ENCODE measurements at regions not wholly inside any gene's neighbourhood (a gene's known extent, or its start where the extent isn't known, plus 50 kb on each side); places are given as distances from the start of the nearest gene placed in this dataset.

- H3K4me1 ChIP-seq = no peaks in the 10 kb centered on the region
- ATAC-seq = no peak
- H3K4me2 ChIP-seq = no peak overlapping the region
- H3K9me3 ChIP-seq = no peaks in the 10 kb centered on the region
- WGBS (ENCODE audit: missing lambda C conversion rate) = 2% methylated on average over 2 of the region's 2 CpGs
- FAIRE-seq = no peak
- ChIA-PET POLR2A (no interaction called here), CTCF (no interaction called here)
- no peak for DNase-seq (ENCODE audit: low read depth in 1 of 2, low spot score in 1 of 2)
- no peak overlapping the region for H3K27ac ChIP-seq
- TF ChIP-seq FOSL2 (IDR thresholded peaks at IDR 0.05) (no peak), FOSL2 (CRISPR knock-in tag; IDR thresholded peaks at IDR 0.05) (no peak), JUN (IDR thresholded peaks at IDR 0.05) (no peak), NR3C1 (IDR thresholded peaks at IDR 0.05) (no peak), HEYL (CRISPR knock-in tag; IDR thresholded peaks at IDR 0.05) (no peak), MYC (IDR thresholded peaks at IDR 0.05; ENCODE audit: borderline replicate concordance, low read length) (no peak), HOXA7 (CRISPR knock-in tag; IDR thresholded peaks at IDR 0.05) (no peak), CEBPB (IDR thresholded peaks at IDR 0.05) (no peak), RFX5 (IDR thresholded peaks at IDR 0.05) (no peak), RNF2 (IDR thresholded peaks at IDR 0.05; ENCODE audit: borderline replicate concordance, low read depth) (no peak), E2F6 (IDR thresholded peaks at IDR 0.05; ENCODE audit: borderline replicate concordance, low read depth) (no peak), ESRRA (IDR thresholded peaks at IDR 0.05; ENCODE audit: borderline replicate concordance, low read length) (no peak), ZSCAN20 (CRISPR knock-in tag; IDR thresholded peaks at IDR 0.05) (no peak), SMC3 (IDR thresholded peaks at IDR 0.05) (no peak), NFE2L2 (conservative IDR thresholded peaks at IDR 0.05; ENCODE audit: low read length) (no peak), GATA3 (IDR thresholded peaks at IDR 0.05; ENCODE audit: borderline replicate concordance) (no peak), POLR2A (IDR thresholded peaks at IDR 0.05; ENCODE audit: low read length) (no peak)
- TF ChIP-seq, protein P1, sequence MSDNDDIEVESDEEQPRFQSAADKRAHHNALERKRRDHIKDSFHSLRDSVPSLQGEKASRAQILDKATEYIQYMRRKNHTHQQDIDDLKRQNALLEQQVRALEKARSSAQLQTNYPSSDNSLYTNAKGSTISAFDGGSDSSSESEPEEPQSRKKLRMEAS (IDR thresholded peaks at IDR 0.05) = no peak
- TF ChIP-seq, protein P2, sequence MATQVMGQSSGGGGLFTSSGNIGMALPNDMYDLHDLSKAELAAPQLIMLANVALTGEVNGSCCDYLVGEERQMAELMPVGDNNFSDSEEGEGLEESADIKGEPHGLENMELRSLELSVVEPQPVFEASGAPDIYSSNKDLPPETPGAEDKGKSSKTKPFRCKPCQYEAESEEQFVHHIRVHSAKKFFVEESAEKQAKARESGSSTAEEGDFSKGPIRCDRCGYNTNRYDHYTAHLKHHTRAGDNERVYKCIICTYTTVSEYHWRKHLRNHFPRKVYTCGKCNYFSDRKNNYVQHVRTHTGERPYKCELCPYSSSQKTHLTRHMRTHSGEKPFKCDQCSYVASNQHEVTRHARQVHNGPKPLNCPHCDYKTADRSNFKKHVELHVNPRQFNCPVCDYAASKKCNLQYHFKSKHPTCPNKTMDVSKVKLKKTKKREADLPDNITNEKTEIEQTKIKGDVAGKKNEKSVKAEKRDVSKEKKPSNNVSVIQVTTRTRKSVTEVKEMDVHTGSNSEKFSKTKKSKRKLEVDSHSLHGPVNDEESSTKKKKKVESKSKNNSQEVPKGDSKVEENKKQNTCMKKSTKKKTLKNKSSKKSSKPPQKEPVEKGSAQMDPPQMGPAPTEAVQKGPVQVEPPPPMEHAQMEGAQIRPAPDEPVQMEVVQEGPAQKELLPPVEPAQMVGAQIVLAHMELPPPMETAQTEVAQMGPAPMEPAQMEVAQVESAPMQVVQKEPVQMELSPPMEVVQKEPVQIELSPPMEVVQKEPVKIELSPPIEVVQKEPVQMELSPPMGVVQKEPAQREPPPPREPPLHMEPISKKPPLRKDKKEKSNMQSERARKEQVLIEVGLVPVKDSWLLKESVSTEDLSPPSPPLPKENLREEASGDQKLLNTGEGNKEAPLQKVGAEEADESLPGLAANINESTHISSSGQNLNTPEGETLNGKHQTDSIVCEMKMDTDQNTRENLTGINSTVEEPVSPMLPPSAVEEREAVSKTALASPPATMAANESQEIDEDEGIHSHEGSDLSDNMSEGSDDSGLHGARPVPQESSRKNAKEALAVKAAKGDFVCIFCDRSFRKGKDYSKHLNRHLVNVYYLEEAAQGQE (IDR thresholded peaks at IDR 0.05) = no peak
- TF ChIP-seq, protein P3, sequence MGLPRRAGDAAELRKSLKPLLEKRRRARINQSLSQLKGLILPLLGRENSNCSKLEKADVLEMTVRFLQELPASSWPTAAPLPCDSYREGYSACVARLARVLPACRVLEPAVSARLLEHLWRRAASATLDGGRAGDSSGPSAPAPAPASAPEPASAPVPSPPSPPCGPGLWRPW (IDR thresholded peaks at IDR 0.05) = no peak
- H3K4me3 ChIP-seq = no peak overlapping the region
Observed at GRCh38 chr9:117470902-117471301, 56.0 kb upstream of the ASTN2 start.

- no peak overlapping the region for H3K4me2 ChIP-seq
- no peak for FAIRE-seq
- TF ChIP-seq PHF8 (IDR thresholded peaks at IDR 0.05; ENCODE audit: borderline replicate concordance, low read depth) (no peak), RARB (CRISPR knock-in tag; IDR thresholded peaks at IDR 0.05) (no peak), RAD21 (conservative IDR thresholded peaks at IDR 0.05 in 1 of 2, IDR thresholded peaks at IDR 0.05 in 1 of 2) (no peak), CBX8 (IDR thresholded peaks at IDR 0.05) (no peak), PBX3 (IDR thresholded peaks at IDR 0.05) (no peak), TP53 (CRISPR knock-in tag; IDR thresholded peaks at IDR 0.05) (no peak), GATA3 (IDR thresholded peaks at IDR 0.05; ENCODE audit: borderline replicate concordance) (no peak), MYC (IDR thresholded peaks at IDR 0.05; ENCODE audit: borderline replicate concordance, low read length) (no peak), USF2 (IDR thresholded peaks at IDR 0.05) (no peak), RNF2 (IDR thresholded peaks at IDR 0.05; ENCODE audit: borderline replicate concordance, low read depth) (no peak), HEYL (CRISPR knock-in tag; IDR thresholded peaks at IDR 0.05) (no peak)
- ChIA-PET POLR2A (no interaction called here), CTCF (no interaction called here)
- H3K4me3 ChIP-seq = no peak overlapping the region
- H3K27ac ChIP-seq = no peak overlapping the region
- ATAC-seq = no peak
- no peaks in the 10 kb centered on the region for H3K9me3 ChIP-seq
- WGBS (ENCODE audit: missing lambda C conversion rate) = 5% methylated on average over 1 of the region's 1 CpG
- no peak for DNase-seq (ENCODE audit: low read depth in 1 of 2, low spot score in 1 of 2)
- no peaks in the 10 kb centered on the region for H3K4me1 ChIP-seq
Observed at GRCh38 chr9:117470455-117470854, 55.6 kb upstream of the ASTN2 start.
